NCI-H748 (cell line): ENCODE measurements at regions not wholly inside any gene's neighbourhood (a gene's known extent, or its start where the extent isn't known, plus 50 kb on each side); places are given as distances from the start of the nearest gene placed in this dataset.

Experiments
- DNase-seq: peaks from one replicate; lab custom pipeline; 2025; ENCODE audit not compliant: unreplicated experiment; lab: John Stamatoyannopoulos, UW

GRCh38 chr5:44868541-44868940 lies 59.8 kb downstream of the MRPS30 start:
- no peak for DNase-seq

DNA sequence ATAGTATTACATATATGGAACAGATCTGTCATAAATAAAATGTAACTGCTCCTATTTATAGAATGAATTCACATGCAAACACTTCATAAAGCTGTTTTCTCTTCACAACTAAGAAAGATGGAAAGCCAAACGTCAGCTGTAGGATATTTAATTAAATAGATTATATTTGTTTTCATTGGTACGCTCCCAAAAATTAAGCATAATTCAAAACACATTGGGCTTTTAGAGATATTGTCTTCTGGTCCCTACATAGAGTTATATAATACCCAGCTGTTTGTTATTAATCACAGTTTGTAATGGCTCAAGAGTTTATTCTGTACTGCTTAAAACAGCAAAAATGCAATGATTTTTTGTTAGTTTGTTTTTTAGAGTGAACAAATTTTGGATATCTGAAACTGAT lies 61.2 kb downstream of the MRPS30 start:
- DNase-seq, result no peak

GRCh38 chr5:44870430-44870829 lies 61.7 kb downstream of the MRPS30 start:
- no peak for DNase-seq

DNA sequence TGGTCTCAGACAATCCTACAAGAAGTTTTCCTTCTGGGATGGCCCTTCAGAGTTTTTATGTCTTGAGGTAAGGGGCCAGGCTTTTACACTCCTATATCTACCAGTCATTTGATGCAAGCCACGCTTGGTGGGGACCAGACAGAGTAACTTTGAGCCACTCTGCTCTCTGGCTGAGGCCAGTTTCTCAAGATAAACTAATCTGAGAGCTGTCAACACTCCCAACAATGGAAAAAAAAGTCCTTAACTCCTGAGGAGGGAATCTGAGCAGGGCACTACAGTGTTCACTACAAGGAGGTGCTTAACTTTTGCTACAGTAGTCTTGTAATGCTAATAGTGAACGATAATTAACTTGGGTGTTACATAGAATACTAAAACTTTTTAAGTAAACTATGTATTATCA lies 62.7 kb downstream of the MRPS30 start:
- no peak for DNase-seq

GRCh38 chr5:44875661-44876605 lies 67.2 kb downstream of the MRPS30 start:
- no peak for DNase-seq

DNA sequence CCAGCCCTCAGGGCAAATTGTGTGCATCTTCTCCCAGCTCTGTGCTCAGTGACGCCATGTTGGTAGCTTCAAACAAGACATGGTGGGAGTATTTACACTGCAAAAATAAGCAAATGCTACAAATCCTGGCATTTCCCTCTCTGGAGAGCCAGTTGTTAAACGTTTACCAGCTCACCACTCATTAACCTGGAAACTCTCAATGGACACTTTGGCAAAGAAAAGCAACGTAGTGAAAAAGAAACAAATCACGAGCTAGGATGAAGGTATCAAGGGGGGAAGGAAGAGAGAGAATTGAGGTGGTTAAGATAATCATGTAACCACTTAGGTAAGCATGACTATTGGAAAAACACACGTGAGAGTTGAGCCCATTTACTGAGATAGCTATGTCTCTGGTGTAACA lies 72.5 kb downstream of the MRPS30 start:
- DNase-seq, result no peak

GRCh38 chr5:44884036-44884435 lies 75.3 kb downstream of the MRPS30 start:
- DNase-seq, result no peak

GRCh38 chr5:44885903-44886302 lies 77.2 kb downstream of the MRPS30 start:
- no peak for DNase-seq

- DNase-seq, result no peak
These were observed 79.0 kb downstream of the MRPS30 start for GRCh38 chr5:44887722-44888121.

- no peak for DNase-seq
These were observed 79.7 kb downstream of the MRPS30 start for GRCh38 chr5:44888435-44888834.

DNA sequence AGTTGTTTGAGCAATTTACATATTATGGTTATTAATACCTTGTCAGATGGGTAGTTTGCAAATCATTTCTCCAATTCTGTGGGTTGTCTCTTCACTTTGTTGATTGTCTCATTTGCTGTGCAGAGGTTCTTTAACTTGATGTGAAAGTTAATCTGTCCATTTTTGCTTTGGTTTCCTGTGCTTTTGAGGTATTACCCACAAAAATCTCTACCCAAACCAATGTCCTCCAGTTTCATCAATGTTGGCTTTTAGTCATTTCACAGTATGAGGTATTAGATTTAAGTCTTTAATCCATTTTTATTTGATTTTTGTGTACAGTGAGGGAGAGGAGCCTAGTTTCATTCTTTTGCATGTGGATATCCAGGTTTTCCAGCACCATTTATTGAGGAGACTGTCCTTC lies 82.4 kb downstream of the MRPS30 start:
- no peak for DNase-seq

GRCh38 chr5:44900273-44900954 lies 91.7 kb downstream of the MRPS30 start:
- DNase-seq, result no peak

- DNase-seq, result no peak
These were observed 98.6 kb downstream of the MRPS30 start for GRCh38 chr5:44907396-44907795.

- no peak for DNase-seq
These were observed 100.3 kb downstream of the MRPS30 start for GRCh38 chr5:44909004-44909403.

DNA sequence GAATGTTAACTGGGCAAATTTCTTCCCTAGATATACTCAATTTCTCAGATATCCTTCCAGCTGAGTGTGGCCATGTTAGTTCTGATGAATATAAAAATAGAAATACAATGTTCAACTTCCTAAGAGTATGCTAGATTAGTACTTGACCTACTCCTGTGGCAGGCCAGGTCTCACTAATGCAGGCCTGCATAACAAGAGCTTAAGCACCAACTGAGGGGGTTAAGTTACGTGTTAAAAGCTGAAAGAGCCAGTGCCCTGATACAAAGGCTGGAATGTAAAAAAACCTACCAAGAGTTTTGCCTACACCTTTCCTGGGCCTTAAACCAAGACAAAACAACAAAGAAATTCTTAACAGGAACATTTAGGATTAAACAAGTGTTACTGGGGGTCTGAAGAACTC lies 102.8 kb downstream of the MRPS30 start:
- no peak for DNase-seq

- no peak for DNase-seq
These were observed 105.5 kb downstream of the MRPS30 start for GRCh38 chr5:44914221-44914620.

DNA sequence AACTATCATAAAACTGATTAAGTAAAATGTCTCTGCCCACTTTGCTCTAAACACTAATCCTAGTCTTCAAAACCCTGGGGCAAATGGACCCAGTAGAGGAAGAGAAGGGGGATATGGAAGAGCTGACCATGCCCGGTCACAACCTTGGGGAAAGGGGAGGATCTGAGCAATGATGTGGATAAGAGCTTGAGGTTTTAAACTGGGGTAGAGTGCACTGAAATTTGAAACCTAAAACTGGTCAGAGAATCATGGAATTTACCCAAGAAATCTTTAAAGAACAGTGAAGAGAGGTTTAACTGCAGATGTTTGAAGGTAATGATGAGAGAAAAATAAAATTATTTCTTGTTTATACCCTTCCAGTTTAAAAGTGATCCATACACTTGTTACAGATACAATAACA lies 110.8 kb downstream of the MRPS30 start:
- no peak for DNase-seq

- no peak for DNase-seq
These were observed 118.5 kb downstream of the MRPS30 start for GRCh38 chr5:44927115-44927733.

DNA sequence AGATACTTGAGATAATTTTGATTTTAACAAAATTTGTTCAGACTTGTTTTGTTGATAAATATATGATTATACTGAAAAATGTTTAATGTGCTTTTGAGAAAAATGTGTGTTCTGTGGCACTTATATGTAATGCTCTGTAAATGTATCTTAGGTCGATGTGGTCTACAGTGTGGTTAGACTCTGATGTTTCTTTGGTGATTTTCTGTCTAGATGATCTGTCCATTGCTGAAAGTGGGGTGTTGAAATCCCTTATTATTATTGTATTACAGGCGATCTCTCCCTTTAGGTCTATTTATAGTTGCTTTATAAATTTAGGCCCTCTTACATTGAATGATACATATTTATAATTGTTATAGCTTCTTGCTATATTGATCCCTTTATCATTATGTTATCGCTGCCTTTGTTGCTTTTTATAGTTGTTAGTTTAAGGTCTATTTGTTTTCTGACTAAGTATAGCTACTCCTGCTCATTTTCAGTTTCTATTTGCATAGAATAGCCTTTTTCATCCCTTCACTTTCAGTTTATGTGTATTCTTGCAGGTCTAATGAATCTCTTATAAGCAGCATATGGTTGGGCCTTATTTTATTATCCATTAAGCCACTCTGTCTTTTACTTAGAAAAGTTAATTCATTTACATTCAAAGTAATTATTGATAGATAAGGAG lies 124.3 kb downstream of the MRPS30 start:
- no peak for DNase-seq

- DNase-seq, result no peak
These were observed 124.9 kb downstream of the MRPS30 start for GRCh38 chr5:44933686-44934085.

DNA sequence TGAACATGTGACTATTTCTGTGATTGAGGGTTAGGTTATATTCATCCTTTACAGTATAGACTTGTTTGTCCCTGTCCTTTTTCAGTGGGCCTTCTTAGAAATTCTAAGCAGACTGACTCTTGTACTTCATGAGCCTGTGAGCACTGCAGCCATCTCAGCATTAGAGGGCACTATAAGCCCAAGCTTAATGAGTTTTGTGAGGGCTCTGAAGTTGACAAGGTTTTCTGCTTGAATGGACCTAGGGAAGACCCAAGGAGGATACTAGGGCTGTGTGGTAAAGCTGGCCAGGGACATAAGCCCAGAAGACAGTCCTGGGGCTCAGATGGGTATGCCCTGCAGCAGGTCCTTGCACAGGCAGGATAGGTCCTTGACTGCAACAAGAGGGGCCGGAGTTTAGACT lies 126.5 kb downstream of the MRPS30 start:
- DNase-seq, result peak; percentile 48
